Aorta (tissue), 5 donors: ENCODE measurements at regions not wholly inside any gene's neighbourhood (a gene's known extent, or its start where the extent isn't known, plus 50 kb on each side); places are given as distances from the start of the nearest gene placed in this dataset.
"Not testable (repeated sequence)": the region's sequence is repeated elsewhere in the genome, so short reads cannot be mapped to it uniquely, and the experiment has no call there.

ENCODE experiments used
- ATAC-seq: fragments of 200-7000 bp; cut with Tn5 transposase; one replicate; pipeline ENCODE4 v1.9.1; 2022; ENCODE audit warnings: moderate library complexity; ENCODE audit not compliant: low FRiP score
- DNase-seq, 2 donors: peaks; one replicate each; pipeline ENCODE4 v3.0.0-alpha.2; 2020
- H3K27ac ChIP-seq, 2 donors: one replicate each; pipeline ENCODE4 v1.5.1; 2013; ENCODE audit warnings: low read length in 2 of 2, mild to moderate bottlenecking in 2 of 2, moderate library complexity in 2 of 2, control low read depth in 1 of 2, inconsistent platforms in 1 of 2, low read depth in 1 of 2
- H3K27me3 ChIP-seq, 2 donors: one replicate each; pipeline ENCODE4 v1.6.1; 2013; ENCODE audit warnings: control low read depth in 1 of 2, low read length in 1 of 2, mild to moderate bottlenecking in 1 of 2, moderate library complexity in 1 of 2; ENCODE audit not compliant: insufficient read depth in 2 of 2, control insufficient read depth in 1 of 2
- H3K36me3 ChIP-seq, 2 donors: one replicate each; pipeline ENCODE4 v1.6.1; 2013; ENCODE audit warnings: control low read depth in 1 of 2, low read length in 1 of 2, mild to moderate bottlenecking in 1 of 2; ENCODE audit not compliant: insufficient read depth in 2 of 2, control insufficient read depth in 1 of 2
- H3K4me1 ChIP-seq, 2 donors: one replicate each; pipeline ENCODE4 v1.6.1; 2013; ENCODE audit warnings: low read length in 2 of 2, control low read depth in 1 of 2, mild to moderate bottlenecking in 1 of 2, moderate library complexity in 1 of 2; ENCODE audit not compliant: insufficient read depth in 2 of 2, control insufficient read depth in 1 of 2
- H3K4me3 ChIP-seq, 2 donors: one replicate each; pipeline ENCODE4 v1.5.1; 2013; ENCODE audit warnings: low read length in 2 of 2, control low read depth in 1 of 2, mild to moderate bottlenecking in 1 of 2
- H3K9me3 ChIP-seq: one replicate; pipeline ENCODE4 v1.6.1; 2013; ENCODE audit warnings: mild to moderate bottlenecking, low read length; ENCODE audit not compliant: control insufficient read depth
- WGBS, 2 donors: extraction: QIAGEN DNeasy Blood & Tissue Kit; methylation state at CpG; one replicate each; pipeline ENCODE4 v1.1.7; 2013; 5-methylcytosine and 5-hydroxymethylcytosine counted together
- intact Hi-C, 2 donors: fragments of 100-400 bp; cut with DNase I; formaldehyde crosslinking; loops; one replicate each; pipeline versions ENCODE4 v1.14.2 to v1.15.0; 2022
- donor health status: healthy with polysubstance abuse.
- donor health status: Bipolar disorder and iron deficiency.
- donor health status: DM: no; HTN: no; CAD: no.
- donor health status: DM: no; HTN: no; CAD: no.
- donor health status: DM: yes; HTN: yes; CAD: no.

DNA sequence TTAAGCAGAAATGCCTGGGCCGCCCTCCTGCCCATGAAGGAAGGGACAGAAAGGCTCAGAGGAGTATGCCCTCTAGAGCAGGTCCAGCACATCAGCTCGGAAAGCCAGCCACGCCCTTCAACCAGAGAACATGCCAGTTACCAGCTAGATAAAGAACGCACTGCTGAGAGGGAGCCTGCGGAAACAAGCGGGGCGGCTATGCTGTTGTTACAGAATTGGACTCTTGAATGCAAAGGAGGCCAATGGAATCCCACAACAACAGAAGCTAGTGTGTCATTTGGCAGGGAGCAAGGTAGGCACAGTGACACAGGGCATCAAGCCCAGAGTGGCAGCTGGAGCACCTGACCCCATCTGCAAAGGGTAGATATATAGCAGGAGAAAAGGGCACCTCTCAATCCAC, 242.9 kb upstream of the ID2 start:
- intact Hi-C loops = no loop called here

DNA sequence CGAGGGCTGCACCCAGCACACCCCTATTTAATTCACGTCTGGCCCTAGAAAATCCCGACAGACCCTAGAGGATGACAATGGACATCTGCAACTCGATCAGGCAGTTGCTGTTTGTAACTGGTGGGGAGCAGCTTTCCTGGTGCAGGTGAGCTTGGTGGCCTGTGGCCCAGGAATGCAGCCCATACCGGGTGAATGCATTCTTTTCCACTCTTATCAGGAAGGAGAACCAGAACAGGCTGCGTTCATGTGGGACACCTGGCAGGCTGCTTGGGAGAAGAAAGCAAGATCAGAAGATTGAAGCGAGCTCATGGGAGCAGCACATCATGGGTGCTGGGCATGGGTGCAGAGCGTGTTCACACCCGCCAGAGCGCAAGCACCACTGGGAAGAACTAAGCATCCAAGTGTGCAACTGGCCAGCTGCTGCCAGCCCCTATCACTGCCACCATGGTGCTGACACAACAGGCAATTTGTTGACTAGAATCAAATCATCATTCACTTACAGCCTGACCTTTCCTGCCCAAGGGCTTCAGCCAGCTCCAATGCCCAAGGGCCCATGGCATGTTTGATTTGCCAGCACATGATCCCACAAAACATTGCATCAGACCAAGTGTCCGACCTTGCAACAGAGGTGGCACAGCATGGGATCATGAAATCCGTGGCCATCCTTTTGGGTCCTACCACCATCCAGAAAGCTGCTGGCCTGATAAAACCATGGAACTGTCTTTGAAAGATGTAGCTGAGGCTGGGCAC, 241.7 kb upstream of the ID2 start:
- no peaks in the 10 kb centered on the region for H3K9me3 ChIP-seq
- H3K4me1 ChIP-seq = peaks cover 0 to 2% of the 10 kb centered on the region in 2 donors
- H3K27ac ChIP-seq = no peak overlapping the region
- 94 to 96% methylated on average over 12 of the region's 12 CpGs for WGBS, 2 donors
- no peaks in the 10 kb centered on the region for H3K27me3 ChIP-seq
- H3K4me3 ChIP-seq = no peak overlapping the region
- intact Hi-C loops = no loop called here
- no peaks in the 10 kb centered on the region for H3K36me3 ChIP-seq
- no peak for DNase-seq
- ATAC-seq = no peak

More for the DNA sequence above, 242.9 kb upstream of the ID2 start:
- Histone ChIP-seq H3K4me3 (no peak overlapping the region), H3K4me1 (peaks cover 0 to 2% of the 10 kb centered on the region in 2 donors), H3K36me3 (no peaks in the 10 kb centered on the region), H3K9me3 (no peaks in the 10 kb centered on the region), H3K27me3 (no peaks in the 10 kb centered on the region), H3K27ac (no peak overlapping the region)
- DNase-seq = no peak
- 79 to 90% methylated on average over 7 of the region's 7 CpGs for WGBS, 2 donors
- ATAC-seq = peak; percentile 19

DNA sequence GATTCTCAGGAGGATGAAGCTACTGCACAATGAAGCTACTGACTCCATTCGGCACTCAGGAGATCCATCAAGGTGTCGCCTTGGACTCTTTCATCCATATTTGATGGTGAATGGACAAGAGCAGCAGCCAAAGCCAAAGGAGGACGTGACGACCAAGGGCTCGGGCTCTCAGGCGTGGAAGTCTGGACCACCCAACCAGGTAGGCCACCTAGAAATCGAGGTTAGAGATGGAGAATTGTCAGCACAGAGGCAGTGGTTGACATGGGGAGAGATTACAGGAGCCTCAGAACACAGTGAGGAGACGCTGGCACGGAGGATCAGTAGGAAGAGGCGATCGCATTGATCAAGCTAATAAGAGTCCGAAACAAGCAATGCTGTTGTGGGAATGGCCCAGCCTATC, 240.5 kb upstream of the ID2 start:
- ATAC-seq (no peak), DNase-seq (no peak)
- 87 to 88% methylated on average over 12 of the region's 12 CpGs for WGBS, 2 donors

DNA sequence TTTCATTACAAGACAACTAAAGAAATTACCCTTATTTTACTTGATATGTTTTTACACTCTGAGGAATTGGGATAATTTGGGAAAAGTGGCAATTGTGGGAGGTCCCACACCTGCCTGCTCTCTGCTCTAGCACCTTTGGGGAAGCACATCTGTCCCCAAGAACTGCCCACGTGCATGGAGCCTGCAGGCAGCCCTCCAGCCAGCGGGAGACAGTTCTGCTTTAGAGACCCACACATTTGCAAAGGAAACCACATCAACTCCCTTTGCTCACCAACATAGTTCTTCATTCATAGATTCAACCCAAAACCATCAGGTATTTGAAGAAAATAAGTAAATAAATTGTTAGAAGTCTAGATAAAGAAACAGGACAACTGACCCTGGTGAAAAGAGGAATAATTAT, 239.9 kb upstream of the ID2 start:
- no peaks in the 10 kb centered on the region for H3K36me3 ChIP-seq
- DNase-seq = no peak
- H3K4me1 ChIP-seq = peaks cover 0 to 2% of the 10 kb centered on the region in 2 donors
- no peaks in the 10 kb centered on the region for H3K9me3 ChIP-seq
- no peak for ATAC-seq
- 80 to 86% methylated on average over 2 of the region's 2 CpGs for WGBS, 2 donors
- no peaks in the 10 kb centered on the region for H3K27me3 ChIP-seq
- no peak overlapping the region for H3K4me3 ChIP-seq
- no peak overlapping the region for H3K27ac ChIP-seq
- intact Hi-C loops = no loop called here

More for the DNA sequence above, 240.5 kb upstream of the ID2 start:
- H3K36me3 ChIP-seq = no peaks in the 10 kb centered on the region
- H3K27me3 ChIP-seq = no peaks in the 10 kb centered on the region
- H3K4me3 ChIP-seq = no peak overlapping the region
- peaks cover 0 to 2% of the 10 kb centered on the region in 2 donors for H3K4me1 ChIP-seq
- intact Hi-C loops = no loop called here
- H3K9me3 ChIP-seq = no peaks in the 10 kb centered on the region
- no peak overlapping the region for H3K27ac ChIP-seq

DNA sequence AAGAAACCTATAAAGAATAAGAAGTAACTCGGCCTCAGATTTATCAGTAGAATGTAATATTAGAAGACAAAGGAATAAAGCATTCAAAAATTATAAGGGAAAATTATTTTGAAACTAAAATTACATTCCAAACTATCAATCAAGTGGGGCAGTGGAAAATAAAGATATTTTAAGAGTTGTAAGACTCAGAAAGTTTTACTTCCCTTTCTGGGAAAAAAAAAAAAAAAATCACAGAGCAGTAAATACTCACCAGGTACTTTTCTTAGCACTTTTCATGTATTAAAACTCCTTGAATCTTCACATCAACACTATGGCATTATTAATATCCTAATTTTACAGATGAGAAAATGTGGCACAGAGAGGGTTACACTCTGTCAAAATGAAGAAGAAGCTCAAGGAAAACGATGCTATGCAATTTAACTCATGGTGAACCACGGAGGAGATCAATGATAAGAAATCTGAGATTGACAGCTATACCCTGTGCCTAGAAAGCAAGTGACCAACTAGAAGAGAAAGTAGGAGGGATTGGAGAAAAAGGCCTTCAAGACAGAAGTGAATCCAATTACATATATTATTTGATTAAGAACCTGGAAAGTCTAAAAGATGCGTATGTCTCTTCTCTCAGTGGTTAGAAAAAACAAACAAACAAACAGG, 238.9 kb upstream of the ID2 start:
- no peak for DNase-seq
- no peaks in the 10 kb centered on the region for H3K36me3 ChIP-seq
- H3K27me3 ChIP-seq = no peaks in the 10 kb centered on the region
- no peak for ATAC-seq
- H3K9me3 ChIP-seq = no peaks in the 10 kb centered on the region
- 55 to 60% methylated on average over 4 of the region's 4 CpGs for WGBS, 2 donors
- no peaks in the 10 kb centered on the region for H3K4me1 ChIP-seq
- intact Hi-C loops = no loop called here
- no peak overlapping the region for H3K4me3 ChIP-seq
- H3K27ac ChIP-seq = no peak overlapping the region

DNA sequence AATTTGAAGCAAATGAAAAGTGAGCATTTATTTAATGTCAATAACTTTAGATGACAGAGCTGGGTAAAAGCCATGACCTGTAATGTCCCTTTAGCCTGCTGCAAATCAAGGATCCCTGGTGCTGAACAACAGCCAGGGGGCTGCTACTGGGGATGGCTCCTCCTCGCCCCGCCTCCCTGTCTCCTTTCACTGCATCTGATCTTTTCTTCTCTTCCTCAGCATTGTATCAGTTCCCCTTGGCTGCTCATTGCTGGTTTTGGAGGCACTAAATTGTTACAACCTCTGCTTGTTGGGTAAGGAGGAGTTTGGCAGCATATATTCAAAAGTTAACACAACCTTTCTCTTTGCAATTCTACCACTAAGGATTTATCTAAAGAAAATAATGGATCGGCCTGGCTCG, 236.3 kb upstream of the ID2 start:
- no peaks in the 10 kb centered on the region for H3K27me3 ChIP-seq
- DNase-seq (no peak), ATAC-seq (no peak)
- 17 to 27% methylated on average over 4 of the region's 4 CpGs for WGBS, 2 donors
- no peaks in the 10 kb centered on the region for H3K9me3 ChIP-seq
- H3K36me3 ChIP-seq = no peaks in the 10 kb centered on the region
- intact Hi-C loops = no loop called here
- no peak overlapping the region for H3K4me3 ChIP-seq
- H3K27ac ChIP-seq = no peak overlapping the region
- H3K4me1 ChIP-seq = no peaks in the 10 kb centered on the region

DNA sequence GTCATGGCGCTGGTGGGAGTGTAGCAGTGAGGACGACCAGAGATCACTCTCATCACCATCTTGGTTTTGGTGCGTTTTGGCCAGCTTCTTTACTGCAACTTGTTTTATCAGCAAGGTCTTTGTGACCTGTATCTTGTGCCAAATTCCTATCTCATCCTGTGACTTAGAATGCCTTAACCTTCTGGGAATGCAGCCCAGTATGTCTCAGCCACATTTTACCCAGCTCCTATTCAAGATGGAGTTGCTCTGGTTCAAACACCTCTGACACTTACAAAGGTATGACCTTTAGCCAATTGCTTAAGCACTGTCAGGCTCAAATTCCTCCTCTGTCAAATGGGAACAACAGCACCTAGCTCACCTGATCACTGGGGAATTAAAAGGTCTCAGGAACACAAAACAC, 235.1 kb upstream of the ID2 start:
- 70 to 90% methylated on average over 3 of the region's 3 CpGs for WGBS, 2 donors
- H3K9me3 ChIP-seq, H3K36me3 ChIP-seq, H3K27ac ChIP-seq, intact Hi-C loops, H3K4me3 ChIP-seq, H3K27me3 ChIP-seq, ATAC-seq, H3K4me1 ChIP-seq, DNase-seq: not testable (repeated sequence)

DNA sequence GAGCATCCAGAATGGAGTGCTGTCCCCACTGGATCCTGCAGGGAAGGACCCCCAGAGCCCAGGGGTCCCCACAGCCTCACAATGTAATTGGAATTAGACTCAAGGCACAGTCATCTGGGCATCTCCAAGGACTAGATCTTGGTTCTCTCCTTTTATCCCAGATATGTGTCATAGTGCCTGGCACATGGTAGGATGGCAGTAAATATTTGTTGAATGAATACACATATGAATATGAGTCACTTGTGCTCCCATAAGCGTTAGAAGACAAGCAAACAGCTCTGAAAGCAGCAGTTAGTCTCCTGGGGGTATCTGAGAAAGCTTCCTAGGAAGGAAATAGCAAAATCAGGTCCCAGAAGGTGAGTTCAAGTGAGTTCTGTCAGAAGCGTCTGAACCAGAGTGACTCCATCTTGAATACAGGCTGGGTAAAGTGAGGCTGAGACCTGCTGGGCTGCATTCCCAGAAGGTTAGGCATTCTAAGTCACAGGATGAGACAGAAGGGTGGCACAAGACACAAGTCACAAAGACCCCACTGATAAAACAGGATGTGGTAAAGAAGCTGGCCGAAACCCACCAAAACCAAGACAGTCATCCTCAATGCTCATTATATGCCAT, 234.1 kb upstream of the ID2 start:
- Histone ChIP-seq H3K4me1 (no peaks in the 10 kb centered on the region), H3K27ac (no peak overlapping the region), H3K9me3 (no peaks in the 10 kb centered on the region), H3K27me3 (no peaks in the 10 kb centered on the region), H3K4me3 (no peak overlapping the region), H3K36me3 (no peaks in the 10 kb centered on the region)
- no peak for ATAC-seq
- DNase-seq = no peak
- intact Hi-C loops = no loop called here
- WGBS, 2 donors = 85 to 90% methylated on average over 3 of the region's 3 CpGs
